ENCODE measurements at regions not wholly inside any gene's neighbourhood (a gene's known extent, or its start where the extent isn't known, plus 50 kb on each side); places are given as distances from the start of the nearest gene placed in this dataset.
"Not testable (repeated sequence)": the region's sequence is repeated elsewhere in the genome, so short reads cannot be mapped to it uniquely, and the experiment has no call there.

- TF ChIP-seq CTCF, POLR2A (IDR thresholded peaks at IDR 0.05): not testable (repeated sequence)
Observed at GRCh38 chr9:106501210-106501609, 361.8 kb upstream of the ZNF462 start.
